Bronchial epithelial cell (primary cell): ENCODE measurements at regions not wholly inside any gene's neighbourhood (a gene's known extent, or its start where the extent isn't known, plus 50 kb on each side); places are given as distances from the start of the nearest gene placed in this dataset.

Experiments used
- DNase-seq: peaks from one replicate; pipeline ENCODE4 v3.0.0-alpha.2; 2010; ENCODE audit warnings: low read depth
- FAIRE-seq: peaks from 2 replicates; lab custom pipeline; 2011; peaks lifted over from hg19 to GRCh38; lab: Jason Lieb, UNC
- H3K27me3 ChIP-seq: 2 replicates; pipeline ENCODE4 v1.5.1; 2011; ENCODE audit warnings: low read length; ENCODE audit not compliant: control insufficient read depth, insufficient read depth
- H3K36me3 ChIP-seq: 2 replicates; pipeline ENCODE4 v1.5.1; 2011; ENCODE audit warnings: low read length; ENCODE audit not compliant: control insufficient read depth, insufficient read depth
- H3K4me3 ChIP-seq: 2 replicates; pipeline ENCODE4 v1.5.1; 2011; ENCODE audit warnings: mild to moderate bottlenecking, low read depth, low read length, control low read depth
- CTCF ChIP-seq: IDR thresholded peaks from 2 replicates; pipeline ENCODE4 v1.5.1; 2011; ENCODE audit warnings: mild to moderate bottlenecking, moderate library complexity, low read length, control low read depth, inconsistent platforms; ENCODE audit not compliant: insufficient read depth, severe bottlenecking

GRCh38 chr2:137797641-137798040, 166.6 kb upstream of the HNMT start:
- FAIRE-seq (no peak), DNase-seq (no peak)
- no peak for TF ChIP-seq CTCF
- Histone ChIP-seq H3K4me3 (no peak overlapping the region), H3K36me3 (no peaks in the 10 kb centered on the region), H3K27me3 (no peaks in the 10 kb centered on the region)

- Histone ChIP-seq H3K4me3 (no peak overlapping the region), H3K27me3 (no peaks in the 10 kb centered on the region), H3K36me3 (no peaks in the 10 kb centered on the region)
- DNase-seq (no peak), FAIRE-seq (no peak)
- TF ChIP-seq CTCF = no peak
These were observed 164.7 kb upstream of the HNMT start for GRCh38 chr2:137799600-137799999.

GRCh38 chr2:137800386-137800785, 163.9 kb upstream of the HNMT start:
- no peak for TF ChIP-seq CTCF
- DNase-seq (no peak), FAIRE-seq (no peak)
- Histone ChIP-seq H3K4me3 (no peak overlapping the region), H3K27me3 (no peaks in the 10 kb centered on the region), H3K36me3 (no peaks in the 10 kb centered on the region)

- no peaks in the 10 kb centered on the region for H3K27me3 ChIP-seq
- DNase-seq = no peak
- H3K4me3 ChIP-seq = no peak overlapping the region
- FAIRE-seq = no peak
- no peaks in the 10 kb centered on the region for H3K36me3 ChIP-seq
- TF ChIP-seq CTCF = no peak
These were observed 163.0 kb upstream of the HNMT start for GRCh38 chr2:137801228-137801627.

- TF ChIP-seq CTCF = no peak
- no peak overlapping the region for H3K4me3 ChIP-seq
- FAIRE-seq = no peak
- H3K36me3 ChIP-seq = no peaks in the 10 kb centered on the region
- no peaks in the 10 kb centered on the region for H3K27me3 ChIP-seq
- DNase-seq = no peak
These were observed 162.2 kb upstream of the HNMT start for GRCh38 chr2:137802038-137802437.

- no peaks in the 10 kb centered on the region for H3K36me3 ChIP-seq
- FAIRE-seq (no peak), DNase-seq (no peak)
- no peak for TF ChIP-seq CTCF
- H3K4me3 ChIP-seq = no peak overlapping the region
- no peaks in the 10 kb centered on the region for H3K27me3 ChIP-seq
These were observed 158.0 kb upstream of the HNMT start for GRCh38 chr2:137806068-137806805.
